ENCODE measurements at regions not wholly inside any gene's neighbourhood (a gene's known extent, or its start where the extent isn't known, plus 50 kb on each side); places are given as distances from the start of the nearest gene placed in this dataset.
"Not testable (repeated sequence)": the region's sequence is repeated elsewhere in the genome, so short reads cannot be mapped to it uniquely, and the experiment has no call there.

DNA sequence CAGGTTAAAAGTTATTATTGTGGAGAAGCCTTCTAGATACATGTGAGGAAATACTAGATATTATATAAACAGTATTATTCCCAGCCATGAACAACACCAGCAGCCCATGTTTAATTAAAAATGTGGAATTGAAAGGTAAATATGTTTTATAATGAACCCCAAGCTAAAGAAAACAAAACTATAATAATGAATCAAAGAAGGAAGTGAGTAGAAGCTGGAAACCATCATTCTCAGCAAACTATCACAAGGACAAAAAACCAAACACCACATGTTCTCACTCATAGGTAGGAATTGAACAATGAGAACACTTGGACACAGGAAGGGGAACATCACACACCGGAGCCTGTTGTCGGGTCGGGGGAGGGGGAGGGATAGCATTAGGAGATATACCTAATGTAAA, 167.6 kb upstream of the CXXC4 start:
- not testable (repeated sequence) for DNase-seq (ENCODE audit: low spot score)

DNA sequence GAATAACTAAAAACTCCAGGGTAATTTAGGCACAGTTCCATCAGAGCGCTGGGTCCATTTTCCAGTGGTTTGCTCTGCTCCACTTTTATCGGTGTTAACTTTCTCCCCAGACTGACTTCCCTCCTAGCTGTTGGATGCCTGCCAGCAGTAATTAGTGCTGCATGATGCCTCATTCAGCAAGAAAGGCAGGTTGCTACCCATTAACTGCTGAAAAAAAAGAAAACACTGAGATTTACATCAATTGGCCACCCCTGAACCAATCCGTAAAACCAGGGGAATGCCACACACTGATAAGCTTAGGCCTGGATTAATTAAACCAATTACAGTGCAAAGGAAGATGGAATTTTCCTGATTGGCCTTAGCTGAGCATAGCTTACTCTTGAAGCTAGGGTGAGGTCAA, 182.4 kb upstream of the CXXC4 start:
- no peak for DNase-seq (ENCODE audit: low spot score)

DNA sequence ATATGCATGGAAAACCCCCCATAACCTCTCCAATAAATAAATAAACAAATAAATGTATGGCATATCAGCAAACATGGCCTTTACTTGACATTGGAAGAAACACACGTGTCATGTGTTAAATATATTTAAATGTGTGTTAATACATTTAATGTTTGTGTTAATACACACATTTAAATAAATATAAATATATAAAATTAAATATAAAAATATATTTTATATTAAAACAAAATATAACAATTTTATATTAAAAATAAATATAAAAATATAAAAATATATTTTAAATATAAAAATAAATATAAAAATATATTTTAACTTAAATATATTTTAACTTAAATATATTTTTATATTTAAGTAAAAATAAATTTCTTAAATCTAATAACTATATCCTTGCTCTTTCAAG, 187.6 kb upstream of the CXXC4 start:
- no peak for DNase-seq (ENCODE audit: low spot score)

DNA sequence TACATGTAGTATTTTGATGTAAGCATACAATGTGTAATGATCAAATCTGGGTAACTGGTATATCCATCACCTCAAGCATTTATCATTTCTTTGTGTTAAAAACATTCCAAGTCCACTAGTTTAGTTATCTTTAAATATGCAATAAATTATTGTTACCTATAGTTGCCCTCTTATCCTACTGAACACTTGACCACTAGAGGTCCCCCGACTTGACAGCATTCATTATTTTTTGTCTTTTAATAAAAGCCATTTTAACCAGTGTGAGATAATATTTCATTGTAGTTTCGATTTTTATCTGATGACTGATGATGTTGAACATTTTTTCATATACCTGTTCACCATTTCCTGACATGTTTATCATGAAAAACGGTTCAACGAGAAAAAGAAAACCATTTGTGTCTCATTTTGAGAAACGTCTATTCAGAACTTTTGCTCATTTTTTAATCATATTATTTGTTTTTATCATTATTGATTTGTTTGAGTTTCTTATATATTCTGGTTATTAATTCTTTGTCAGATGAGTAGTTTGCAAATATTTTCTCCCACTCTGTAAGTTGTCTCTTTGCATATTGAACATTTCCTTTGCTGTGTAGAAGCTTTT, 199.0 kb upstream of the CXXC4 start:
- no peak for DNase-seq (ENCODE audit: low spot score)

DNA sequence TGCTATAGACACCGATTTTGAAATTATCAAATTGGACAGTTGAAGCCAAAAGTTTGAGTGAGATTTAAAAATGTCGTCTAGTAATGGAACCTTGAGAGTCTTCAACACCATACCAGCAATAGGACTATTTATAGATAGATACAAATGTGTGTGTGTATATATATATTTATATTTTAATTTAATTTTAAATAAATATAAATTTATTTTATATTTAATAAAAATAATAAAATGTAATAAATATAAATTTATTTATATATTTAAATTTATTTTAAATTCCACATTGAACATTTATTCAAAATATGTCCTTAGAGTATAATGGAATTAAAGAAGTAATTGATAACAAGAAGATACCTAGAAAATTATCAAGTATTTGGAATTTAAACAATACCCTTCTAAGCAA, 221.9 kb upstream of the CXXC4 start:
- no peak for DNase-seq (ENCODE audit: low spot score)

DNA sequence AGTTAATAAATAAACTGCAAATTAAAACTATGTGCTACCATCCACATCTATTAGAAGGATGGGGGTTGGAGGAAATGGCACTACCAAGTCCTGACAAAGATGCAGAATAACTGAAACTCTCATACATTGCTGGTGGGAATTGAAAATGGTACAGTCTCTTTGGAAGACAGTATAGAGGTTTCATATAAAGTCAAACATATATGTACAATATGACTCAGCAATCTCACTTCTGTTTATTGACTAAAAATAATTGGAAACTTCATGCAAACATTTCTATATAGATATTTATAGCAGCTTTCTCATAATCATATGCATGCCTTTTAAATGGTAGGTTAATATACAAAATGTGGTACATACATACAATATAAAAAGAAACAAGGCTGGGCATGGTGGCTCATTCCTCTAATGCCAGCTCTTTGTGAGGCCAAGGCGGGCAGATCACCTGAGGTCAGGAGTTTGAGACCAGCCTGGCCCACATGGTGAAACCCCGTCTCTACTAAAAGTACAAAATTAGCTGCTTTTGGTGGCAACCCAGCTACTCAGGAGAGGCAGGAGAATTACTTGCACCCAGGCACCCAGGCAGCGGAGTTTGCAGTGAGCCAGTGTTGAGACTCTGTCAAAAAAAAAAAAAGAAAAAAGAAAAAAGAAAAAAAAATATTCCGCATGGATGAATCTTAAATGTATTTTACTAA, 225.0 kb upstream of the CXXC4 start:
- DNase-seq (ENCODE audit: low spot score), result no peak

DNA sequence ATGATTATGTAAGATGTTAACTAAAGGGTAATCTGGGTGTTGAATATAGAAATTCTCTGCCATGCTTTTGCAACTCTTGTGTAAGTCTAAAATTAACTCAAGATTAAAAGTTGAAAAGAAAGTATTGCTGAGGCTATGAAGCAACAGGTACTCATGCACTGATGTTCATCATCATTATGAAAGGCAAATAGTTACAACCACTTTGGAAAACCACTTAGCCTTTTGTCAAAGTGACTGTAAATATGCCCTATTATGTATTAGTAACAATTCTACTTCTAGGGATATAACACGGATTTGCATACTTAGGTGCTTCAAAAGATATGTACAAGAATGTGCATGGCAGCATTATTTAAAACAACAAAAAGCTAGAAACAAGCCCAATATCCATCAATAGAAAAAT, 227.8 kb upstream of the CXXC4 start:
- no peak for DNase-seq (ENCODE audit: low spot score)

DNA sequence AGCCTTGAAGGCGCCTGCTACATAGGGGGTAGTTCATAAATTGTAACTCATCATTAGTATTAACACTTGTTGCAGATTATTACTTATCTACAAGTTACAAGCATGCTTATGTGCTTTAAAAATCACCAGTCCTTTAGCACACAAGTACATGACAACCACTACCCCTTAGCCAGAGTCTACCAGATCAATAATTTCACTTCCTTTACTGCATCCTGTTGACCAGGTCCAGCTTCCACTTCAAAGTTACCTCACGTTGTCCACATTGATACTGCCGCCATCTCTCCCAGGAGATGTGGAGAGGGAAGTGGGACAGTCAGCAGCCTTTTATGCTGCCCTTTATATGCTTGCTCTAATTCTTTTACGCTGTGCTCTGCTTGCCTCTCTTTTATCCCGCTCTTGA, 231.3 kb upstream of the CXXC4 start:
- DNase-seq (ENCODE audit: low spot score), result no peak

DNA sequence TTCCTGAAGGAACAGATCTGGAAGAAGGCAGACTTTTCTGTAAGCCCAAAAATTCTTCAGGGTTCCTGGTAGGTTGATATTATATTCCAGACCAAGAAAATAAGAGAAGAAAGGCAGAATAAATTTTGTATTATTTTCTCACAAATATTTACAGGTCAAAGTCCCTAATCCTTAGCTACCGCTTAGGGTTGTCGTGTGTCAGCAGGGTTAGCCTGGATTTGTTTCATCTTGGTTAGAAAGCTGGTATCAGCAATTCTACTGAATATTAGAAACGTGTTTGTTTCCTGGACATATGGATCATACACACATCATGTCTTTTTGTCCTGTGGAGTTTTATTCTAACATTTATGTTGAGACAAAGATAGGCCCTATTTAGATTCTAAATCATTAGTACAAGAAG, 232.9 kb upstream of the CXXC4 start:
- no peak for DNase-seq (ENCODE audit: low spot score)

DNA sequence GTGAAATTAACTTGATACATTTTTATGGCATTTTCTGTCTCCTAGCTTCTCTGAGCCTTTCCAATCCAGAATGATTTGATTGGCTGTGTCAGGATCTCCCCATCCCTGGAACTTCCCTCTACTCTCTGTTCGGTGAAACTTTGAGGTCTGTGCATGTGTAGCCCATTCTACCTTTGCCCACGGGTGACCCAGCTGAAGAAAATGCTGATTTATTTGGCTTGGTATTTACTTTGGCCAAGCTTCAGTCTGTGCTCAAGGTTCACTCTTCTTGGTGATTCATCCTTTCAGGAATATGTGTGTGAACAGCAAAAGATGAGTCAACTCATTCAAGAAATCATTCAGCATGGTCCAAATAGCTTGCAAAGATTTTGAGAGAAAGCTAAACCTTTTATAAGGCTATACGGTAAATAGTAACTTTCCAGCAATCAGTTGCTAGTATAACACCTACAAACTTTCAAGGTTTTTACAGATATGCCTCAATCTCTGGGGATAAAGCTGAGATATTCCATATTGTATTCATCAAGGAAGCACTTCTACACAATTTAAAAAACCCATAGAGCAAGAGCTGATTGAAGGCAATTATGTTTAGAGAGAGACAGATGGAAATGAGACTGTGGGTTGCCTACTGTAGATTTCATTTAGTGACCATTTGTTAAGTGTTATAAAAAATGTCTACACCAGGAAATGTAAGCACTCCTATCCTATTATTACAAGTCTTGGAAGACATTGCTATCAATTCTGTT, 233.9 kb upstream of the CXXC4 start:
- no peak for DNase-seq (ENCODE audit: low spot score)

DNA sequence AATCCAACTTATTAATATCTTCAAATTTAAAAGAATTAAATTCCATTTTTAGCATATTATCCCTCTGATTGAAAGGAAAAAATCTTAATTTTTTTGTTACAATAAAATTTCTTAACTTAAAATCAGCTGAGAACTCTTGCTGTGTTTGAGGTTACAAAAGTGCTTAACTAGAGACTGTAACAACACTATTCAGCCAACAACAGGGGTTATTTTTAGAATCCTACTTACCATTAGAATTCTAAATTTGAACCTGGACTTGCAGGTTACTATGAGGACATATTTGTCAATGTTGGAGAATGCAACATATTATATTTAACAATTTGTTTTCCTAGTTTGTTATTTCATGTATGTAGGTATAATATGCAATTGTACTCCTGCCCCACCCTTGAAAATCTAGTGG, 238.1 kb upstream of the CXXC4 start:
- no peak for DNase-seq (ENCODE audit: low spot score)

DNA sequence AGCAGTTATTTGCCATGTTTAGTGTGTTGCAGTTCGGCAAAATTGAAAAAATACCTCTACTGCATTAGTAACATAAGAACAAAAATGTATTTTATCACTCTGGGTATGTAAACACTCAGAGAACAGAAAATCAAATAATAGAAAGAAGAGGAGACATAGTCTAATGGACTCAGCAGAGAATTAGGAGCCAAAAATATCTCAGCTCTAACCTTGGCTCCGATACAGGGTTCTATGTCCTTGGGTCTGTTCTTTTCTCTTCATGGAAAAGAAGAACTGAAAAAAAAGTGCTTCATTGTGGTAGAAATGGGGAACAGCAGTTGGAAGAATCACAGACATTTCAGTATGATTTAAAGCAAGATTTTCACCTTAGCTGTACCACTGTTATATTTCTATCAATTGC, 240.5 kb upstream of the CXXC4 start:
- no peak for DNase-seq (ENCODE audit: low spot score)

DNA sequence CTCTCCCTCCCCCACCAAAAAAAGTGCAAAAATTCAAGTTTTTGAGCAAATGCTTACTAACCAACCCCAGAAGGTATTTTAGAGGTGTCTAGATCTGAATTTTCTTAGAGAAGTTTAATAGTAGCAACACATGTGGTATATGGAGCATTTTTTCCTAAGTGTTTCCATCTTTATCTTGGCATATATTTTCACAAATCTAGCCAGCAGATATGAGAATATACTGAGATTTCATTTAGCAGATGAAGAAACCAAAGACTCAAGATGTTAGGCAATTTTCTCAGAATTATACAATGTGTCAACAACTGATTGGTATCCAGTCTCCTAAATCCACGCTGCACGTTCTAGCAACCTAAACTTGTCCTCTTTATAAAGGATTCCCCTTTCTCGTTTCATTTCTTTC, 245.5 kb upstream of the CXXC4 start:
- DNase-seq (ENCODE audit: low spot score), result no peak

DNA sequence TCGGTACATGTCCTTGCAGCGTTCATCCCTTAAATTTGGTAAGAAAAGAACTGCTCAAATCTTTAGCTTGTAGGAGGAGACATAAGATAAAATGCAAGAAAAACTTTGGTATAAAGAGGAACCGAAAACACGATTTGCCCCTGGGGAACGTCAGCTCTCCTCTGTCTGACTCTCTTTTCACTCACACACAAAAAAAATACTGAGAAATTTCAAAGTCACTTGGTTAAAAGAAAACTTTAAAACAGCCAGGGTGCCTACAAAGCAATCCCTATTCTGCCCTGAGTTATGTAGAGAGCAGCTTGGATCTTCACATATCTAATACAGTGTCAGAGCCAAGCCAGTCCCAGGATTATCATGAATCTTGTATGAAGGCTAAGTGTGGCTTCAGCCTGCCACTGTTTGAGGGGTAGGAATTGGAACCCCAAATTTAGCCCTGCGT, 248.5 kb upstream of the CXXC4 start:
- no peak for DNase-seq (ENCODE audit: low spot score)

DNA sequence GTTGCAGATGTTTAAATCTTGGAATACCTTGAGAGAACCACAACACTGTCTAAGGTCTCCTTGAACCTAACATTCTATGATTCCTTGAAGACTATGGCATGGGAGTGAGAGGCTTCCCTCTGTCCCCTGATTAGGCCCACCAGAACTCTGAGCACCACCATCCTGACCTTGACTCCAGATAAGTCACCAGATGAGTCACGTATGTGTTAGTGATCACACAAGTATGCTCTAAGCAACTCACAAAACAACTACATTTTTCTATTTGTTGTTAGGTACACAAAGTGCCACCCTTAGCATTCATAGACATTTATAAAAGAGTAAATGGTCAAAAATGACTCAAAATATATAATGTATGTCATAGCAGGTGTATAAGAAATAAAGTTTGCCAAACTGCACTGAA, 252.9 kb upstream of the CXXC4 start:
- no peak for DNase-seq (ENCODE audit: low spot score)

DNA sequence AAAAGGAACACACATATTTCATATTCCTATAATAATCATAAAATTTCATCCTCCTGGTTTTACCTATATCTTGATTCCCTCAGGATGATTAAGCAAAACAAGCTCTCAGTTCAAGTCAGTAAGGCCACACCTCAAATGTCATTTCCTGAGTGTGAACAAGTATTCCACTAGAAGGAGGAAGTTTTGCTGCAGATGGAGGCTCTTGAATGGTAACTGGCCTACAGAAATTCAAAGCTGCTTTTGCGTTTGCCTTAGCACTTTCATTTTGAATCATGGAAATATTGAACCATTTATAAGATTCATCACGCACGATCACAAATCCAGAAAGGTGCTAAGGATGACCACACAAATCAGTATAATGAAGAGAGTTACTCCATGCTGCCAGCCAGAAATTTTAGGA, 254.4 kb upstream of the CXXC4 start:
- no peak for DNase-seq (ENCODE audit: low spot score)

DNA sequence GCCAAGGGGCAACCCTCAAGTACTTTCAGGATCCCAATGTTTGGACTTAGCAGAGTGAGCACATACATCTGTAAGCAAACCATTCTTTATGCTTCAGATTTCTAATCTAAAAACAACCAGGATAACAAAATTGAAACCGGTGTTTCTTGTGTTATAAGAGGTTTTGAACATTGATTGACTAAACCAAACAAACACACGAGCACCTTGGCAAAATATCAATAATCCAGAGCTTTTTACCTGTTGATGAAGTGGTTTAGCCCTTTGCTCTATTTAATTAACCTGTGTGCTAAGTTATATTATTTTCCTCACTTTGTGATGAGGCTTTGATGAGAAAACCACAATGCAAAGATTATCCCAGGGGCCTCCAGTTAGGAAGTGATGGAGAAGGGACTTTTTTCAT, 255.3 kb upstream of the CXXC4 start:
- no peak for DNase-seq (ENCODE audit: low spot score)

DNA sequence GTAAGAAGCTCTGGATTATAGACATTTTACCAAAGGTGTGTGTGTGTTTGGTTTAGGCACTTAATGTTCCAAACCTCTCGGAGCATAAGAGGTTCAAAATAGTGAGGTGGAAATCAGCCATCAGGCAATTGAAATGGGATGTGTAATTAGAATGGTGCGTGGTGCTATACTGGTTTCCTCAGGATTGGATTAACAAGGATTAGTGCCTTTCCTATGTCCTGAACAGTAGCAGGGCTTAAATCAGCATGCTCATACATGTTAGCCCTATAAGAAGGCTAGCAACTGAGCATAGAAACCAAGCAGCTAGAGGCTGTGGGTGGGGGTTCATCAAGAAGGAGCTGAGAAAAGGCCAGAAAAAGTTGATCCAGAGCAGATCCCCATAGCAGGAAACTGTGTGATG, 256.8 kb upstream of the CXXC4 start:
- no peak for DNase-seq (ENCODE audit: low spot score)

DNA sequence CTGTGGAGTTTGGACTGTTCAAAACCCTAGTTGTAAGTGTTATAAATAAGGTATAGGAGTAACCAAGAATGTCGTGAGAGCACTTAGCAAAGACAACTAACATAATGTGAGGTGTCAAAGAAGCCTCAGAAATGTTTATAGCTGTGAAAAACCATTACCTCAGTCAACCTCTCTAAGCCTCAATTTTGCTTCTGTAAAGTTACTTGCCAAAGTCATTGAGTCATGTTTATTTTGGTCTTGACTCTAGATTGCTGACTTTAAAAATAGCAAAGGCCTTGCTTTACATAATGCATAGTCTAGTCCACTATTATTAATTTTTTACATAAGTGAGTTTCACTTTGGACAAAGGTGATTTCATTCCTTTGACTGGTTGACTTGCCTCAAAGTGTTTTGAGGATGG, 257.6 kb upstream of the CXXC4 start:
- DNase-seq (ENCODE audit: low spot score), result no peak

DNA sequence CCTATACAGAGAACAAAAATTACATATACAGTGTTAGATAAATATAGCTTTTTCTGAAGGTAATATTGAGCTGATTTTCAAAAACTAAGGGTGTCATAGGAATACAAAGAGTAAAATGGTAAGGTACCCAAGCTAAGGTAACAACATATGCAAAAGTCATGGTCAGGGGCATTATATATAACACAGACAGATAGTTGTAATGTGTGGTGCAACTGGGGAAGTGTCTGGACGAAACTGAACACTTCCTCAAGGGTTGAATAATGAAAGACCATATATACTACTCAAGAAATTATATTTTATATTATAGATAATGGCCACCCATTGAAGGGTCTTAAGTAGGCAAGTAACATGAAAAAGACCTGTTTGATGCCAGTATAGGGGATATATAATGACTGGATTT, 262.1 kb upstream of the CXXC4 start:
- DNase-seq (ENCODE audit: low spot score), result no peak

DNA sequence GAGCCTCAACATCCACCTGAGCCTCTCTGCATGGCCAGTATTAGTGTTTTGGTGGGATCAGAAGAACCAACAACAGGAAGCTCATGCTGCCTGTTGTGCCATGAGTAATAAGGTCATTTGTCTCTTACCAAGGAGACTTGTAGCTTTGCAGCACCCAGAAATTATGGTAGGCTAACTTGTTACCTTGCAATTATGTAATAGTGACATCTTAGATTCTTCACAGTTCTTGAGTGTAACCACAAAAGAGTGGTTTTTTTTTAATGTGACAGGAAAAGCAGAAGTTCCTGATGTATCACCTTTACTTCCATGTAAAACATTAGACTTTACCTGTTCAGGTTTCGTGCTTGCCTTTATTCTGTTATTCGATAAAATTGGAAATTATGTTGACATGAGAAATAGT, 263.9 kb upstream of the CXXC4 start:
- no peak for DNase-seq (ENCODE audit: low spot score)

DNA sequence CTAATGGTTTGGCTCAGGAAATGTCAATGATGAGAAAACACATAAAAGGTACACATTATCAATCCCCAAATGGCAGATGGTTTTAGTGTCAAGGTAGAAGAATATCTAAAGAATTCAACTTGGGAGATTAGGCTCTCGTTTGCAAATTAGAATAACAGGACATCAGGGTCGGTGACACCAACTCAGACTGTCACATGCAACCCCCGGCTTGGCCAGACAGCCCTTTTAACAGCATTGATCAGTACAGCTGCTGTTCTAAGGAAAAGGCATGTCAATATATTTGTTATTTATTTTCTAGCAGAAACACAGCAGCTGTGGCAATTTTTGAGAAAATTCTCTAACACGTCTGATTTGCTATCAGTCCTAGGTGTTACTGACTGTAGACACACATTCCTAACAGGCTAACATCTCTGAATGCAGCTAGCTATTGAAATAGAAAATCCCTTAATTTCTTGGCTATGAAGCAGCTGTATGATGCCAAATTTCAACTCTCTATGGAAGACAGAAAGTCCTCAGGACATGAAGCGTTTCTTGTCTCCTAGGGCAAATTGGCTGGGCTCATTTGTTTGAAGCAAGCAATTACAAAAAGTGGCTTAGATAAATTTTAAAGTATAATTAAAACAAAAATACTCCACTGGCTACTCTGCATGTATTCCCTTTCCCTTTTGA, 269.0 kb upstream of the CXXC4 start:
- DNase-seq (ENCODE audit: low spot score), result no peak

All from mesenteric fat pad (tissue), 1 donor.